Stimulated activated CD8-positive, alpha-beta memory T cell treated with anti-CD3 and anti-CD28 coated beads, Interleukin-2, amount 100 ng/mL, for 1 hour (primary cell): ENCODE measurements at regions not wholly inside any gene's neighbourhood (a gene's known extent, or its start where the extent isn't known, plus 50 kb on each side); places are given as distances from the start of the nearest gene placed in this dataset.

Experiments
- DNase-seq, 2 donors: peaks; one replicate each; pipeline ENCODE4 v3.0.0-alpha.2; 2020; ENCODE audit warnings: low read depth in 2 of 2

DNA sequence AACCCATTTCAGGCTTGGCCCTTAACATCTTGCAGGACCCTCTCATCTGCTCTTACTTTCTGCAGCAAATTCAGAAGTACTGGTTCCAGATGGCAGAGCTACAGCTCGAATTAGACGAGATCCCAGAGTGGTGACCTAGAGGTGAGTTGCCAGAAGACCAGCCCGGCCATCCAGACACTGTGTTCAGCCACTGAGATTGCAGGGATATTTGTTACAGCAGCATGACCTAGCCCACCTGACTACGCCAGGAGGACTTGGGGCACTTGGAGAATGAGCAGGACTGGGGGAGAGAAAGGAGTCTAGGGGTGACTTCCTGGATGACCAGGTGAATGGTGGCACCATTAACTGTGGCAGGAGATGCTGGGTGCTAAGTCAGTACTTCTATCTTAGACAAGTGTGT is 67.2 kb upstream of the ID2 start:
- no peak for DNase-seq

DNA sequence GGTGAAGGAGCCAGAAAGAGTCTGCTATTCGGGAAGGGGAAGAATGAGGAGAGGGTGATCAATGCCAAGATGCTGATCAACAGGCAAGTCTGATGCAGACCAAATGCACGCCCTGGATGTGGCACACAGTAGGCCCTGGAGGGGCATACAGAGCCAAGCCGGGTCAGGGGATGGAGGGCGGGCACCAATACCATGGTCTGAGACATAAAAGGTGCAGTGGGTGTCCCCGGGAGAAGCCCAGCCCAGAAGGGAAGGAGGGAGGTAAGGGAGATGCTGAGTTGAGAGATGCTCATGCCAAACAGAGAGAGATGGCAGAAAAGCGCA is 66.6 kb upstream of the ID2 start:
- DNase-seq: no peak

DNA sequence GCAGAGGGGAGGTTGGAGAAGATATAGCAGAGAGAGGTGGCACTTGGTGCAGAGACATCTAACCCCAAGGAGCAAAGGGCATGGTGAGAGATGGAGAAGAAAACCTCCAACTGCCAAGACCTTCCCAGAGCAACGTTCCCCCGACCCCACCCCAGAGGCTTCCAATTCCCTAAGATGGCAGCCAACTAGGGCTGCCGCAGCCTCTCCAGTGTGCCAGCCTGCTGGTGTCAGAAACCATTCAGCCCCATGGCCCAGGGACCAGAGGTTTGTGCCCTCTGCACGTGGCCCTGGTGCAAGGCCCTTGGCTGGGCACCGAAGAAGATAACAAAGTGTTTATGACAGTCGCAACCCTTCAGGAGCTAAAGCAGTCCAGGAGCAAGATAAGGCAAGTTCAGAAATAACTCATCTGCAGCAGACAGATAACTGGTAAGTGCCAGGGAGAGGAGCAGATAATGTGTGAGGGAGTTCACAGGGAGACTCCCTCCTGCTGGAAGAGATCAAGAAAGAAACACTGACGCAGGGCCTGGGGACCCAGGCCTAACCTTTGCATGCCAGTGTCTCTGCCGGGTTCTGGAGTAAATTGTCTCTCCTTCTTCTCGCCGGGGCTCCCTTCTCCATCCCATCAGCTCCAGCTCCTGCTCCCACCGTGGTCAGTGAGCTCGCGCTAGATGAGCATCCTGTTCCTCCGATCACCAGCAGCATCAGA is 66.1 kb upstream of the ID2 start:
- no peak for DNase-seq

DNA sequence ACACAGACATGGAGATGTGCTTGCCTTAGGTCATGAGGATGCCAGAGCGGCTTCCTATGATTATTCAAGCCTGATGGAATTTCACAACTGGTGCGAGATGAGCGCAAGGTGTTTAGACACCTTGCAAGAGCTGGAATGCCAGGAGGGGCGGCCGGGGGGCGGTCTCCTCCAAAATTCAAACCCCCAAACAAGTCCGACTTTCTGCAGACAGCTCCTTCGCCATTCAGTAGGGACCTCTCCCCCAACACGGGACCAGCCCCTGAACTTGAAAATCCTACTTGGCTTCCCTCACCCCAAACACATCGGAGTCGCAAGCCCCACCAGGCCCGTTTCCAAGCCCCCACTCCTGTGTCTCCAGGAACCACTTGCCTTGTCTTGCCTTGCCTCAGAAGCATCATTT is 64.8 kb upstream of the ID2 start:
- no peak for DNase-seq

DNA sequence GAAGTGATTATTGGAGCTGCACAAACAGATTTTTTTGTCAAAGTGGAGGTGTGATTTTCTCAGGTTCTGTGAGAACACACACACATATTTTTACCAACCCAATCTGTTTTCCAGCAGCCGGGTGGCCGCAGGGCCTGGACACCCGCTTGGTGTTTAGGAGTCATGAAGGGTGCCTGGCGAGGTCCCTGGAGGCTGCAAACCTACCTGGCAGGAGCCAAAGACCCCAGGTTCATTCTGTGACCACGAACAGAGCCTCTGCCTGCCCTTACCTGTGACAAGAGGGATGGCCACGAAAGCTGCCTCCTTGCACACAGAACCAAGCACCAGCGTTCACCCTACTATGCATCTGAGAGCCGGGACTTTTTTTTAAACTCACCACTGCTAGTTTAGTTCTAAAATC is 64.3 kb upstream of the ID2 start:
- no peak for DNase-seq

DNA sequence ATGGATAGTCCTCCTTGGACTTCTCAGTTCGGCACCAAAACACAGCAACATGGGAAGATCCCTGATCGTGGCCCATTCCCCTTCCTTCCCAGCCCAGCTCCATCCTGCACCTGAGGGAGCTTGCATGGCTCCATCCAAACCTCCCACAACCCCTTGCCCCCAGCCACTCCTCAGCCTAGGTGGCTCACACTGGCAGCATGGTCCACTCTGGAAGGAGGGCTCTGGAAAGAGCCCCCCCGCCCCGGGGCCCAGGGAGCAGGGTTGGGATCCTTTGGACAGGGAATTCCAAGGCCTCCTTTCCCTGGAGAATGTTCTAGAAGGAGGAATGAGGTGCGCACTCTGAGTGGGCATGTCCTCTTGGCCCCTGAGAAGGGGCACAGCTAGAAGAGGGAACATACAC is 62.8 kb upstream of the ID2 start:
- no peak for DNase-seq

DNA sequence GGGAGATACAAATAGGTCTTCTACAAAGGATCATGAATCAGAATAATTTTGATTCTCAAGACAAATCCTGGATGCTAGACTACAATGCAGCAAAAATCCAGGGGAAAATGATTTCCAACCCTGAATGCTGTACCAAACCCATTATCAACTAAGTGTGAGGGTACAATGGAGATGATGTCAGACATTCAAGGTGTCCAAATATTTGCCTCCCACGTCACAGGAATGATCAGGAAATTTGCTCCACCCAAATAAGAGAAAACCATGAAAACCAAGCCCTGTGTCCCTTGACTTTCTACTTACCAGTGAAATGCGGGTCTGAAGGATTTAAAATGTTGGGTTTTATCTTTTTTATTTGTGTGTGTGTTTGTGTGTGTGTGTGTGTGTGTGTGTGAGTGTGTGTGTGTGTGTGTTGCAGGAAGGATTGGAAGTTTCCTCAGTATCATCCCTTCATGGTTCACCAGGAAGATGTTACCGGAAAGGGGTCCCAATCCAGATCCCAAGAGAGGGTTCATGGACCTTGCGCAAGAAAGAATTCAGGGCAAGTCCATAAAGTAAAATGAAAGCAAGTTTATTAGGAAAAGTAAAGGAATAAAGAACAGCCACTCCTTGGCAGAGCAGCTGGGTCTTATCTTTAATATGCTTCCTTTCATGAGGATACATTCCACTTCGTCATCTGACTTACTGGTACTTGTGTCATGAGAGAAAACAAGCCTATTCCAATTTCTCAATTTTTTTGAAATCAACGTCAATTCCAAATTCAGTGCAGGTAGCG is 61.1 kb upstream of the ID2 start:
- no peak for DNase-seq

DNA sequence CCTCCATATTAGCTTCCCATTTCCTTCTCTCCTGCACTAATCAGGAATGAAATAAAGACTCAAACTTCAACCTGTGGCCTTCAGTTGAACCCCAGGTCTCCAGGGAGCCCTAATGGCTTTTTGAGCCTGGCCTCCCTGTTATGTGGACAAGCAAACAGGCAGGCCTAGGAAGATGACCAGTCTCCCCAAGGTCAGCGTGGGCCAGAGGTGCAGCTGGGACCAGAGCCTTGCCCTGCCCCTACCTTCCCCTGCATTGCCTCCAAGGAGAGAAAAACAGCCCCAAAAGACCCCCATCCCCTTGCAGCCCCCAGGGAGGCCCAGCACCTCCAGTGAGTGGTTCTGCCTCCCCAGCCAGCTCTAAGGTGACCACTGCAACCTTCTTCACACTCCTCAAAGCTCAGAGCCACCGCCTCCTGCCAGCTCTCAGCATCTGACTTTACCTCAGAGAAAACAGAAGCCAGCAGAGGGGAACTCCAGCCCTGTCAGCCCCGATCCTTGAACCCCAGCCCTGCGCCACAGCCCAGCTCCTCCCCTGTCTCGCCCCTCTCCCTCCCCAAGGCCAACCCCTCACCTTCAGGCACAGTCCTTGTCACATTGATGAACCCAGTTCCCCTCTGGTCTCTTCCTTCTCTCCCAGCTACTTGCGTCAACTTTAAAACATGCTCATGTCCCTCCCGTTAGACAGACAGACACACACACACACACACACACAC is 59.5 kb upstream of the ID2 start:
- no peak for DNase-seq

DNA sequence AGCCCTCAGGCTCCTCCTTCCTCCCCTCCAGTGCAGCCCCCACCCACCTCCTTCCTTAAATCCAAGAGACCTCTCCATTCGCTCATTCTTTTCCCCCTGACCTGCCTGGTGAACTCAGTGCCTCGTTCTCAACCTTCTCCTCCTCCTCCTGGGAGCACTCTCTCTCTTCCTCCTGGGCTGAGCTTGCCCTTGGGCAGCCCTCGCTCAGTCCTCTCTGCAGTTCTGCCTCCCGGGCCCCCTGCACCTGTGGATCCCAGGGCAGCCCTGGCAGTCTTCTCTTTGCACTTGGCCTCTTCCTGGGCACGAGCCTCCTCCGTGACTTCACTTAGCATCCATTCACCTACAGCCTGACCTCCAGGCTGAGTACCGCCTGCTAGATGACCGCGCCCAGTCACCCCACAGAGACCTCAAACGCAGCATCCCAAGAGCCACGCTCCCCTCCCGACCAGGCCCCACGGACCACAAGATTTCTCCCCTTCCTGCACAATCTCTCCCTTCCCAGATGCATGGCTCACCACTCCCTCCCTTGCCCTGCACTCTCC is 58.9 kb upstream of the ID2 start:
- DNase-seq: no peak

DNA sequence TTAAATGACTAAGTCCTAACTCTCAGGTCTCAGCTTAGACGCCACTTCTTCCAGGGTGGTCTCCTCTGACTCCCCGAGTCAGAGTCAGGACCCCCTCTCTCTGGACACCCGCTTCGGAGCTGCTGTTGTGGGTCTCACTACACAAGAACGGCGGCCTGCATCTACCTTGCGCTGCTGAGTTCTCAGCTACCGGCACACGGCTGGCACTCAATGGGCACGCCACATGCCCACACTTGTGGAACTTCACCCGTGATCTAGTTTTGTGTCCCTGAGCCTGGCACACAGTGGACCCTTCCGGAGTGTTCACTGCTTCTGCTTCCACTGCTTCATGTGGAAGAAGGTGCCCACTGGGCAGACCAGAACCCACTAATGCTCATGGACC is 58.3 kb upstream of the ID2 start:
- no peak for DNase-seq

DNA sequence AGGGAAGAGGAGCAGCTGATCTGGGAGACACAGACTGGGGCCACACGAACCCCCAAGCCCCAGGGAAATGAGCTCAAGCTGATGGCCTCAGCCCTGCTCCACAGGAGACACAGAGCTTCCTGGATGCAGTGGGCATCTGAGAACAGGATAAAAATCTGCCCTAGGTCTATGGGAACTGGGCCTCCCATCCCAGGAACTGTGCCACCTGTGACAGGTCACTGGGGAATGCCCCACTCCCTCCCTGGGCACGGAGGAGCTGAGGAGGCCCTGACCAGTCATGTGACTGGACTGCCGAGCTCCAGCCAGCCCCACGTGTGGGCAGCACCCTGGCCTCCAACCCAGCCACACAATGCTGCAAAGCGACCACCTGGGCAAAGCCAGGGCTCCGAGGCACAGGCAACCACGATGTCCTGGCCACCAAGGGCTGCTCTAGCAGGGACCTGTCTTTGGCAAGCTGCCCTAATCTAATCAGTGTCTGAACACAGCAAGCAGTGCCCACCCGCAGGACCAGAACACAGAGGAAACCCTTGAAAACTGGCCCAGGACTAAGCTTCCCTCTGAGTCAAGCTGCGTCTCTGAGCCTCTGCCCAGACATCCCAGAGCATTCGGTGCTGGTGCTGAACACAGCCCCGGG is 57.8 kb upstream of the ID2 start:
- no peak for DNase-seq

DNA sequence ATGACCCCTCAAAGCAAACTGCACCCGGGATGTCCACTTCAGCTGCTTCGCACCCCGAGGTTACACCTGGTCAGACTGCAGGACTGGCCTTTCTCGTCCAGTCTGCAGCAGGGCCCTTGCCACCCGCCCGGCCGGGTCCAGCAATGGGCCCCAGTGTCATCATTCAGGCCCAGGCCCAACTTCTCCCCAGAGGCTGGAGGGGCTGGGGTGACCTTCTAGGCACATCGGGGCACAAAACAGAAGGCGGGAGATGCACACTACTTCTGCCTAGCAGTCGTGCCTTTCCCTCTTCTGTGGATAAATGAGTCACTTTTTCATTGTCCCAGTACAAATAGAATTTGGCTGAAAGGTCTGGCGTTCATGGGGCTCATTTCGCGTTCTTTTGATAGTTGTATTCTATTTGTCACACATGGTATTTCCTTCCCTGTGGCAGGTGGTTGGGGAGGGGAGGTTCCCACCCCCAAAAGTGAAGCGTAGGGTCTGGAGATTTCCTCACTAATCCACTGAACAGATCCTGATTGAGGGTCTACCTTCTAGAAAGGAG is 56.9 kb upstream of the ID2 start:
- DNase-seq: no peak

DNA sequence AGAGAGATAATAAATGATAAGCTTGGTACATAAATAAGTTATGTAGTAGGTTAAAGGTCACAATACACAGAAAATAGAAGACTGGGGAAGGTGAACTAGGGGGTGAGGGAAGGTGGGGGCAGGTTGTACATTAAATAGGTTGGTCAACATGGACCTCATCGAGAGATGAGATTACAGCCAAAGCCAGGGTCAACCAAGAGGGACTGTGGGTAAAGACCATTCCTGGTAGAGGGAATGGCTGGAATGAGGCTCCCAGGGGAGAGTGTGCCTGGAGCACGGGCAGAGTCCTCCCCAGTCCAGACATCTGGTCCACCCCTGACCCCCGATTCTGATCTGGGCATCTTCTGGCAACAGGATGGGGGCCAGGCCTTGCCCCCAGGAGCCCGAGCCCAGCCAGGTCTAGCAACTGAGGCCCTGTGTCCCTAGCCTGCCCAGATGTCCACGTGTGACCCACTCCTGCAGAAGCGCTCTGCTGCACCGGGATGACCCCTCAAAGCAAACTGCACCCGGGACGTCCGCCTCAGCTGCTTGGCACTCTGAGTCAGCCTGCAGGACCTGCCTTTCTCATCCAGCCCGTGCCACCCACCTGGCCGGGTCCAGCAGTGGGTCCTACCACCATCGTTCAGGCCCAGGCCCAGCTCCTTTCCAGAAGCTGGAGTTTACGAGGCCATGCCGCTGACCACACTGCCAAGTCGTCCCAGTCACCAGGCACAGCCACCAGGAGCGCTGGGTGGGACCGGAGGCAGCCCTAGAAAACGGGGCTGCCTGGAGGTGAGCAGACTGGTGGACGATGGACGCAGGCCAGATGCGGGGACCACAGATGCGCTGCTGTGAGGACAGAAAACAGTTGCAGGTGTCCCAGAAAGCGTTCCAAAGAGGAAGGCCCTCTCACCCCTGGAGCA is 56.2 kb upstream of the ID2 start:
- DNase-seq: no peak

DNA sequence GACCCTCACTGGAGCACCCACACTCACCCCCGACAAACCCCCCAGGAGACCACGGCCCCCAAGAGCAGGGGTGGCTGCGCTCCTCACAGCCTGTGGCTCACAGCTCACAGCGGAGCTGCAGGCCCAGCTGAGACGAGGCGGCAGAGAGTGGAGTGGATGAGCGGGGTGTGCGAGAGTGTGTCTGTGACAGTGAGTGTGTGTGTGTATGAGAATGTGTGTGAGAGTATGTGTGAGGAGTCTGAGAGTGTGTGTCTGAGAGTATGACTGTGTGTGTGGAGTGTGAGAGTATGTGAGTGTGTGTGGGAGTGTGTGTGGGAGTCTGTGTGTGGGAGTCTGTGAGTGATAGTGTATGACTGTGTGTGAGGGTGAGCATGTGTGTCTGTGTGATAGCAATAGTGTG is 55.3 kb upstream of the ID2 start:
- DNase-seq: no peak

DNA sequence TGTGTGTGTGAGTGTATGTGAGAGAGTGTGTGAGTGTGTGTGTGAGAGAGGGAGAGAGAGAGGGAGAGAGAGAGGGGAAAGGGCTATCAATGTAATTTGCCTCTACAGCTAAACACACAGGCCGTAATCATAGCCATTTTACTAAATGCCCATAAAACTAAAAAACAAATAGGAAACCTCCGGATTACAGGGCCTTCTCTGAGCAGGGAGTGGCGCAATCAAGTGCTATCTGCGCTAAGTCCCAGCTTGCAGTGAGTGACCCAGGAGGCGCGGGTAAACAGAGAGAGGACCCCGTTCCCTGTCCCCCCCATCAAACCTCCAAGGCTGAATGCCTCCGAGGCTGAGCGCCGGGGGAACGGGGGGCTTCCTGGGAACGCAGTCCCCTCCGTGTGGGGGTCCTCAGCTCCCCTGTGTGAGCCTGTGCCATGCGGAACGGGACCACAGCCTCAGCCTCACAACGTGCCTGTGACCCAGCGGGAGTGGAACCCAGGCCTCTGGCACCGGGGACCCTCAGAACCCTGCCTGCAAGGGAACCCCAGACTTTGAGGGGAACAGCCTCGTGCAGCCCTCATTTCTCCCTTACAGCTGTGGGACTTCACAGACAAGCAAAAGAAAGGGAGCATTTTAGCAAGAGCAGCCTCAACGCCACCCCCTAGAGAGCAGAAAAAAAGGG is 54.7 kb upstream of the ID2 start:
- no peak for DNase-seq

DNA sequence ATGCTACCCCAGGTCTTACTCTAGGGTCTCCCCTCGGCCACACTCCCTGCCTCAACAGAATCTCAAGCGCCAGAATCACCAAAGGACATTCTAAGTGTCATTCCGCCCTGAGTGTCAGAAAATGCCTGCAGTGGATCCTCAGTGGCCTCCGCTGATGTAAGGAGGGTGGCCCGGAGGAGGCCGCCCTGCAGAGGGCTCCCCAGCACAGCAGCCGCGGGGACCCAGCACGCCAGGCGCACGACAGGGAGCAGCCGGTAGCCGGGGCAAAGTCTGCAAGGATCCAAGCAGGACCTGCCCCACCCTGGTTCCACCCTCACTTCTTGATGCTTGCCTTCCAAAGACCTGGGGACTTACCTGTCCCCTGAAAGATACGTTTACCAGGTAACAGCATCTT is 54.2 kb upstream of the ID2 start:
- no peak for DNase-seq

DNA sequence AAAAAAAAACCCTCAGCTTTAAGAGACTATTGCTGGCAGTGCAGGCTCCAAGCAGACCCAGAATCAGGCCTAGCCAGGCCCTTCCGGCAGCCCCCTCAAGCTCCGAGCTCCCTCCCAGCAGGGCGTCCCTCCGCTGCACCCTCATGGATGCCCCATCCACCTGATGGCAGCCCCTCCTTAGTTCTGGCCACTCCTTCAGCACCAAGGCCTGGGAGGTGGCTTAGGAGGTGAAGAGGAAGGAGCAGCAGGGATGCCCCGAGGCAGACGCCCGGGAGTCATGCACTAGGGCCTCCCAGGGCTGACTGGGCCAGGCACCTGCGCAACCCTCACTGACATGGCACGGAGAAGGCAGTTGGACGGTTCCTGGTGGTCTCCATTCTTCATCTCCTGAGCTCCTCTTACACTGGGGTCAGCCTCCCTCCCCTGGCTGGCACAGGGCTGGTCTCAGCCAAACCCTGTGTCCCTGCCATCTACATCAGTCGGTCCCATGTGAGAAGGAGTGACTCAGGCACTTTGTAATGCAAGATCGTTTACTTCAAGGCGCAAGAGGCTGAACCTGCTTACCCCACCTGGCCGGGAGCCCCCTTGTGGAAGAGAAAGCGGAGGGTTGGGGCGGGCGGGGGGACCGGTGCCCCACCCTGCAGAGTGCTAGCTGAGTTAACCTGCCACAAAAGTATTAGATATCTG is 53.5 kb upstream of the ID2 start:
- DNase-seq: no peak

DNA sequence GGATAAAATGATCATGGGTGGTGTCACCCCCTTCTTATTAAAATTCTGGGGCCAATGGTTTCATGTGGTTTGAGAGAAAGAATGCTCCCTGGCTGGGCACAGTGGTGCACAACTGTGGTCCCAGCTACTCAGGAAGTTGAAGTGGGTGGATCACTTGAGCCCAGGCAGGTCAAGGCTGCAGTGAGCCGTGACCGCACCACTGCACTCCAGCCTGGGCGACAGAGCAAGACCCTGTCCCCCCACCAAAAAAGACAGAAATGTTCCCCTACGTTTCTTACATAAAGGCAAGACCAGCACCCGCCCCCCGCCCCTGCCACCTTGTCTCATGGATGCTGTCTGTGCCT is 53.0 kb upstream of the ID2 start:
- DNase-seq: no peak

DNA sequence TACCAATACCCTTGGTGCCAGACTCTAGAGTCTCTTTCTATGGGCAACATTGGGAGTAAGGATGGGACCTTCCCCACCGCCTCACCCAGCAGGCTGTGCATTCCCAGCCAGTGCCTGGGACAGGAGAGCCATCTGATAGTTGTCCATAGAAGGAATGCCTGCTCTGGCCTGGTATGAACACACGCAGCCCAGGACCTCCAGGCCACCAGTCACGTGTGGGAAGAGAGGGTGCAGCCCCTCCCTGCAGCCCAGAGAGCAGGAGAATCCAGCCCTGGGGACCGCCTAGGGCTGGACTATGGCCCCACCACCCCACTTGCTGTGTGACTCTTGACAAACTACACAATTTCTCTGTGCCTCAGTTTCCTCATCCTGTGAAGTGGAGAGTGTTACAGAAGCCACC is 52.5 kb upstream of the ID2 start:
- DNase-seq: no peak
